ENCODE measurements at regions not wholly inside any gene's neighbourhood (a gene's known extent, or its start where the extent isn't known, plus 50 kb on each side); places are given as distances from the start of the nearest gene placed in this dataset.
"Not testable (repeated sequence)": the region's sequence is repeated elsewhere in the genome, so short reads cannot be mapped to it uniquely, and the experiment has no call there.

GRCh38 chr21:35812679-35813078 is 247.6 kb downstream of the SETD4 start:
- POLR2A ChIA-PET = no interaction called here

DNA sequence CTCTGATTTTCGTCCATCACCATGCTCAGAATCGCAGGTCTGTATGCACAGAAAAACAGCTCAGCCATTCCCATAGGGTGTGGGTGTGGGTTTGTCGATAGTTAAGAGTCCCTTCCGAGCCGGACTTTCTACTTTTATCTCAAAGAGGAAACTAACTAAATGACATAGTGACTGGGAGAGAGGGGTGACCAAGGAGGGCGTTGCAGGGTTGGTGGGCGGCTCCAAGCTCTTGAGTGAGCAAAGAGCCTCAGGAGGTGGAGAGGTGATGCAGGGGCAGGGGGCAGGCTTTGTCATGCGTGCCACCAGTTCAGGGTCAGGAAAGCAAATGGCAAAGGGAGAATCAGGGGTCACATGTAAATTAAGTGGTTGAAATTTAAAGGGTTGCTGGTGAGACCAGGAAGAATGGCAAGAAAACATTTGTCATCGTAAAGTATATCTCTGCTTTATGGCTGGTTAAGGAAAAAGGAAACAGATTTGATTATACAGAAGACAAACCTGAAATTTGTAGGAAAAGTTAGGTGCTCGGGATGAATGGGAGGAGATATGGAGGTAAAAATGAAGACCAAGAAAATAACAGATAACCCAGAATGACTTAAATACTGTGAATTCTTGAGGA is 249.0 kb downstream of the SETD4 start:
- CTCF ChIA-PET = interaction anchor here (1.2 kb wide), 1 partner anchor 28 kb away, joined by 4 read pairs; no protein-coding TSS in a partner anchor
- POLR2A ChIA-PET = no interaction called here
- TF ChIP-seq CTCF (IDR thresholded peaks at IDR 0.05; ENCODE audit: insufficient read depth, low read length, missing control alignments) = no peak

More at GRCh38 chr21:35812679-35813078, 247.6 kb downstream of the SETD4 start:
- DNase-seq (ENCODE audit: low read depth, low spot score) = no peak
- no peak overlapping the region for H3K4me3 ChIP-seq (ENCODE audit: low read depth, low read length)
- no peak for TF ChIP-seq CTCF (IDR thresholded peaks at IDR 0.05; ENCODE audit: insufficient read depth, low read length, missing control alignments)
- CTCF ChIA-PET = no interaction called here

GRCh38 chr21:35810431-35810970 is 249.8 kb downstream of the SETD4 start:
- TF ChIP-seq CTCF (IDR thresholded peaks at IDR 0.05; ENCODE audit: insufficient read depth, low read length, missing control alignments) = no peak
- H3K4me3 ChIP-seq (ENCODE audit: low read depth, low read length) = no peak overlapping the region
- no peak for DNase-seq (ENCODE audit: low read depth, low spot score)
- ChIA-PET CTCF (interaction anchor here (0.6 to 1.2 kb wide), 2 partner anchors 12 to 29 kb away, joined by 3 to 4 read pairs; no protein-coding TSS in a partner anchor), POLR2A (no interaction called here)

More for the DNA sequence above, 249.0 kb downstream of the SETD4 start:
- no peak overlapping the region for H3K4me3 ChIP-seq (ENCODE audit: low read depth, low read length)
- no peak for DNase-seq (ENCODE audit: low read depth, low spot score)

DNA sequence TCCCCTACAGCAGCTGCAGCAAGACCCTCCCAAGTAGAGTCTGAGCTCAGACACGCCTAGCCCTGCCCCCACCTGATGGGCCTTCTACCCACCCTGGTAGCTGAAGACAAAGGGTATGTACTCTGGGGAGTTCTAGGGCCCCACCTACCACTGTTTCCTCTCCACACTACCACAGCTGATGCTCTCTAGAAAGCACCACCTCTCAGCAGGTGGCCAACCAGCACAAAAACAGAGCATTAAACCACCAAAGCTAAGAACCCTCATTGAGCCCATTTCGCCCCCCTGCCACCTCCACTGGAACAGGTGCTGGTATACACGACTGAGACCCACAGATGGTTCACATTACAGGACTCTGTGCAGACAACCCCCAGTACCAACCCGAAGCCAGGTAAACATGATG is 258.9 kb downstream of the SETD4 start:
- ChIA-PET CTCF (no interaction called here), POLR2A (no interaction called here)
- no peak for TF ChIP-seq CTCF (IDR thresholded peaks at IDR 0.05; ENCODE audit: insufficient read depth, low read length, missing control alignments)
- no peak for DNase-seq (ENCODE audit: low read depth, low spot score)
- H3K4me3 ChIP-seq (ENCODE audit: low read depth, low read length) = no peak overlapping the region

DNA sequence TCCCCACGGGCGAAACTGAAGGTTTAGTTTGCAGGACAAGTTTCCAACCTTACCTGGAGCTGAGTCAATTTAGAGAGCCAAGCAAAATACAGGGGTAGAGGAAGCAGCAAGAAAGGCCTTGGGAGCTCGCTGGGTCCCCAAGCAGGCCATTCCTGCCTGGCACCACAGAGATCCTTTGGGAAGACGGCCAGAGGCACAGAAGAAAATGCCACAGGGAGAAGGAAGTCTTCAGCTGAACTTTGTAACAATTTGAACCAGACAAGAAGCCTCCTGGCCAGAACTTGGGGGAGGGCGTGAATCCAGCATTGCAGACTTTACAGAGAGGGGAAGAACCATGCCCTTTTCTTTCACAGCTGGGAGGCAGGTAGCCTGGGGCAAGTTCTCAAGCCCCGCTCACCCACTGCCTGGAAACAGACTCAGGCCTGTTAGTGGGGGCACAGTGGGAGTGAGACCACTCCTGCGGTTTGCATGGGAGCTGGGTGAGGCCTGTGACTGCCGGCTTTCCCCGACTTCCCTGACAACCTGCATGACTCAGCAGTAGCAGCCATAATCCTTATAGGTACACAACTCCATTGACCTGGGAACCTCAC is 259.4 kb downstream of the SETD4 start:
- POLR2A ChIA-PET; CTCF ChIA-PET; DNase-seq (ENCODE audit: low read depth, low spot score); H3K4me3 ChIP-seq (ENCODE audit: low read depth, low read length): not testable (repeated sequence)

- POLR2A ChIA-PET = no interaction called here
- no peak for DNase-seq (ENCODE audit: low read depth, low spot score)
- TF ChIP-seq CTCF (IDR thresholded peaks at IDR 0.05; ENCODE audit: insufficient read depth, low read length, missing control alignments) = no peak
- H3K4me3 ChIP-seq (ENCODE audit: low read depth, low read length) = no peak overlapping the region
- CTCF ChIA-PET = no interaction called here
Observed at GRCh38 chr21:35796844-35797243, 263.5 kb downstream of the SETD4 start.

DNA sequence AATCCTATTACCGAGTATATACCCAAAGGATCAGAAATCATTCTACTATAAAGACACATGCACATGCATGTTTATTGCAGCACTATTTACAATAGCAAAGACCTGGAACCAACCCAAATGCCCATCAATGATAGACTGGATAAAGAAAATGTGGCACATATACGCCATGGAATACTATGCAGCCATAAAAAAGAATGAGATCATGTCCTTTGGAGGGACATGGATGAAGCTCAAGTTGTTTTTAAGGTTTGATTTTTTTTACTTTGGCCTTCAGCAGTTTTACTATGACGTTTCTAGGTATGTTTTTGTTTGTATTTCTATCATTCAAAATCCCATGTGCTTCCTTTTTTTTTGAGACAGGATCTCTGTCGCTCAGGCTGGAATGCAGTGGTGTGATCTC is 265.8 kb downstream of the SETD4 start:
- H3K4me3 ChIP-seq (ENCODE audit: low read depth, low read length); DNase-seq (ENCODE audit: low read depth, low spot score); POLR2A ChIA-PET; CTCF ChIA-PET: not testable (repeated sequence)

Data from AG04449 (cell line).